Heart right ventricle (tissue), 16 donors: ENCODE measurements at regions not wholly inside any gene's neighbourhood (a gene's known extent, or its start where the extent isn't known, plus 50 kb on each side); places are given as distances from the start of the nearest gene placed in this dataset.
"Not testable (repeated sequence)": the region's sequence is repeated elsewhere in the genome, so short reads cannot be mapped to it uniquely, and the experiment has no call there.

ENCODE experiments used
- ATAC-seq, 8 donors: fragments of 200-7000 bp; cut with Tn5 transposase; one replicate each; pipeline ENCODE4 v1.9.1; 2020; ENCODE audit warnings: mild to moderate bottlenecking in 8 of 8, moderate library complexity in 8 of 8, moderate number of reproducible peaks in 1 of 8
- DNase-seq, 2 donors: peaks; one replicate each; pipeline ENCODE4 v3.0.0-alpha.2; 2020
- H3K27ac ChIP-seq, 10 donors: fragments of 200-600 bp; sonication (generic) in 2 of 10; one replicate each; pipeline versions ENCODE4 v1.5.0 to v1.8.0; 2020 to 2022; ENCODE audit warnings: mild to moderate bottlenecking in 3 of 10
- H3K27me3 ChIP-seq, 7 donors: fragments of 200-600 bp; one replicate each; pipeline ENCODE4 v1.8.0; 2021 to 2022; ENCODE audit warnings: mild to moderate bottlenecking in 2 of 7
- H3K36me3 ChIP-seq, 9 donors: fragments of 200-600 bp; sonication (generic) in 1 of 9; one replicate each; pipeline versions ENCODE4 v1.5.0 to v1.8.0; 2020 to 2022; ENCODE audit warnings: mild to moderate bottlenecking in 2 of 9
- H3K4me1 ChIP-seq, 9 donors: fragments of 200-600 bp; sonication (generic) in 1 of 9; one replicate each; pipeline versions ENCODE4 v1.5.0 to v1.8.0; 2020 to 2022; ENCODE audit warnings: mild to moderate bottlenecking in 4 of 9
- H3K4me3 ChIP-seq, 10 donors: fragments of 200-600 bp; sonication (generic) in 2 of 10; one replicate each; pipeline versions ENCODE4 v1.5.0 to v1.8.0; 2020 to 2022; ENCODE audit warnings: mild to moderate bottlenecking in 7 of 10, moderate library complexity in 2 of 10
- H3K9me3 ChIP-seq, 11 donors: fragments of 200-600 bp in 10 of 11; sonication (generic) in 2 of 11; one replicate each; pipeline versions ENCODE4 v1.5.0 to v1.8.0; 2013 to 2022; ENCODE audit warnings: mild to moderate bottlenecking in 2 of 11, control low read depth in 1 of 11, moderate library complexity in 1 of 11
- WGBS, 2 donors: extraction: QIAGEN DNeasy Blood & Tissue Kit; methylation state at CpG; one replicate each; pipeline ENCODE4 v1.1.7; 2013; ENCODE audit warnings: inconsistent platforms in 1 of 2; 5-methylcytosine and 5-hydroxymethylcytosine counted together
- intact Hi-C, 10 donors: fragments of 100-400 bp; cut with DNase I; formaldehyde crosslinking; loops; one replicate each; pipeline versions ENCODE4 v1.11.1 to v1.14.2; 2022
- TF ChIP-seq, protein P1 (sequence below), 9 donors: fragments of 200-600 bp; sonication (generic) in 2 of 9; IDR thresholded peaks; one replicate each; pipeline versions ENCODE4 v1.5.0 to v1.8.0; 2021 to 2022; ENCODE audit warnings: antibody characterized with exemption in 9 of 9, mild to moderate bottlenecking in 5 of 9, moderate library complexity in 1 of 9
- donor health status: Arrhythmogenic right ventricular cardiomyopathy.
- donor health status: ischemic (EF 13 %, LVEDD 7.1; RV severe dilation, severe dysfunction).
- donor health status: healthy with polysubstance abuse.
- donor health status: DM: no; HTN: yes; CAD: no.
- donor health status: DM: no; HTN: no; CAD: no.
- donor health status: ischemic (EF 25% LVEDD 6.9; RV normal size, moderate dysfunction).
- donor health status: ischemic (EF 25% LVEDD 5.7; RV mildly dilated, moderate dysfunction).
- donor health status: healthy.
- donor health status: DM: yes; HTN: yes; CAD: no.
- donor health status: Ischemic cardiomyopathy.
- donor health status: ischemic (EF 35%, LVEDD 5.7; RV mildly dilated, moderate dysfunction).
- donor health status: nonischemic (EF 11% LVEDD 7.7; RV severe dilation, severe dysfunction).
- donor health status: DM: yes; HTN: yes; CAD: no.
- donor health status: PGD.
- donor health status: ischemic (EF 29% LVEDD 5.4; RV normal size, mild dysfunction).
- donor health status: nonischemic (EF 23%, LVEDD 6.1; RV moderate dilation, normal function).

DNA sequence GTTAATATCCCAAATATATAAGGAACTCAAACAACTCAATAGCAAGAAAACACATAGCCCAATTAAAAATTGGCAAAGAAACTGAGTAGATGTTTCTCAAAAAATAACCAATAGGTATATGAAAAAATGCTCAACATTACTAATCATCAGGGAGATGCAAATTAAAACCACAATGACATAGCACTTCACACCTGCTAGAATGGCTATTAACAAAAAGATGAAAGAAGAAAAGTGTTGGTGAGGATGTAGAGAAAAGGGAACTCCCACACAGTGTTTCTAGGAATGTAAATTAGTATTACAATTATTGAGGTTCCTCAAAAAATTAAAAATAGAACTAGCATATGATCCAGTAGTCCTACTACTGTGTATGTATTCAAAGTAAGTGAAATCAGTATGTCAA is 1212.8 kb downstream of the DIAPH3 start:
- Histone ChIP-seq H3K9me3 (peaks cover 0 to 38% (median 13%) of the 10 kb centered on the region in 11 donors), H3K4me3 (no peak overlapping the region), H3K27me3 (no peaks in the 10 kb centered on the region), H3K4me1 (no peaks in the 10 kb centered on the region), H3K36me3 (no peaks in the 10 kb centered on the region), H3K27ac (no peak overlapping the region)
- intact Hi-C loops, result no loop called here
- DNase-seq, result no peak
- no peak for ATAC-seq
- TF ChIP-seq, protein P1, sequence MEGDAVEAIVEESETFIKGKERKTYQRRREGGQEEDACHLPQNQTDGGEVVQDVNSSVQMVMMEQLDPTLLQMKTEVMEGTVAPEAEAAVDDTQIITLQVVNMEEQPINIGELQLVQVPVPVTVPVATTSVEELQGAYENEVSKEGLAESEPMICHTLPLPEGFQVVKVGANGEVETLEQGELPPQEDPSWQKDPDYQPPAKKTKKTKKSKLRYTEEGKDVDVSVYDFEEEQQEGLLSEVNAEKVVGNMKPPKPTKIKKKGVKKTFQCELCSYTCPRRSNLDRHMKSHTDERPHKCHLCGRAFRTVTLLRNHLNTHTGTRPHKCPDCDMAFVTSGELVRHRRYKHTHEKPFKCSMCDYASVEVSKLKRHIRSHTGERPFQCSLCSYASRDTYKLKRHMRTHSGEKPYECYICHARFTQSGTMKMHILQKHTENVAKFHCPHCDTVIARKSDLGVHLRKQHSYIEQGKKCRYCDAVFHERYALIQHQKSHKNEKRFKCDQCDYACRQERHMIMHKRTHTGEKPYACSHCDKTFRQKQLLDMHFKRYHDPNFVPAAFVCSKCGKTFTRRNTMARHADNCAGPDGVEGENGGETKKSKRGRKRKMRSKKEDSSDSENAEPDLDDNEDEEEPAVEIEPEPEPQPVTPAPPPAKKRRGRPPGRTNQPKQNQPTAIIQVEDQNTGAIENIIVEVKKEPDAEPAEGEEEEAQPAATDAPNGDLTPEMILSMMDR (IDR thresholded peaks at IDR 0.05), result no peak

DNA sequence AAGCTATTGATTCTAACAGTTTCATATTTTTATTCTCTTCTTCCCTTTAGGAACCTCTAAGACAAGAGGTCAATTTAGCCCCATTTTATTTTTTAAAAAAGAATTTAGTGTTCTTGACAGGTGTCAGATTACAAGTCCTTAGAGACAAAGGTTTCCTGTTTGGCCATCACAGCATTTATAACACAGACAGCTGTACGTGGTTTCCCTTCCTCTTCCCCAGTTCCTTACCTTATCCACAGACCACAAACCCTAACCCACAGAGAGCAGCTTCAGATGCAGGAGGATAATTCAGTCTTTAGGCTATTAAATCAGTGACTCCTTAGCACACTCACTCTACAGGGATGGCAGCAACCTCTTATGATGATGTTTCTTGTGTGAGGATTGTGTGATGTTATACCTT is 1210.1 kb downstream of the DIAPH3 start:
- ATAC-seq, result no peak

DNA sequence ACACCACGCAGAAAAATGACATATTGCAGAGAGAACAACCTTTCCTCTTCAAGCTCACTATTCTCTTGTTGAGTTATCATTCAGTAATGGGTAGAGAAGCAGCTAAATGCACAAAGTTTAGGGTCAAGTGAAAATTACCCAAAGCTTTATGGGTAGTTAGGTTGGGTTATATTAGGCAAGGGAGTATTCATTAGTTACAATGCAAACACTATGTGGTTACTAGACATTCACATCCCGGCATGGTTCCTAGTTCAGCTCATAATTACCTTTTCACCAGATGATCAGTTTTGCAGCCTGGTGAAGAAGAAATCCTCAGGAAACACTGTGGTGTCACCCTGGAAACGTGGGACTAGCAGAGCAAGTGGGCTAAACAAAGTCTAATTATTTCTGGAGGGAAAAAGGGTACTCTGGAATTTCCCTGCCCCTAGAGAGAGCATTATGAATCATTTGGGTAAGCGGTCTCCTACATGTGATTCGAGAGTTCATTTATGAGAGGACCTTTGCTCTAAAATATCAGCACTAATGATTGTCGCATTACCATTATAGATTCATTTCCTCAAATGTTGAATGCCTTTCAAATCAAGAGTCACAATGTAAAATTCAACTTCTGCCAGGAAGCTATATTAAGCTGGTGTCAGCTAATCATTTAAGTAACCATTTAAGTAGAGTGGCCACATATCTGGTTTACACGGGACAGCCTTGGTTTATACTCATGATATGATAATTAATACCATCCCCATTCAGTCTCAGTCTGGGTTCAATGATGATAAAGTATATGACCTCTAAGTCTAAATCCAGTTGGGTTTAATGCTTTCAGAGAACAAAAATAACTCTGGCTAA is 1208.0 kb downstream of the DIAPH3 start:
- Histone ChIP-seq H3K27ac (no peak overlapping the region), H3K4me1 (peaks cover 0 to 3% (median 0%) of the 10 kb centered on the region in 9 donors), H3K36me3 (no peaks in the 10 kb centered on the region), H3K4me3 (no peak overlapping the region), H3K9me3 (peaks cover 0 to 9% (median 0%) of the 10 kb centered on the region in 11 donors), H3K27me3 (no peaks in the 10 kb centered on the region)
- ATAC-seq, result no peak
- TF ChIP-seq, protein P1 (IDR thresholded peaks at IDR 0.05), result no peak
- intact Hi-C loops, result no loop called here
- DNase-seq, result no peak
- 76 to 77% methylated on average over 7 of the region's 7 CpGs for WGBS, 2 donors

More for the DNA sequence above, 1210.1 kb downstream of the DIAPH3 start:
- no peak overlapping the region for H3K27ac ChIP-seq
- H3K36me3 ChIP-seq, result no peaks in the 10 kb centered on the region
- H3K27me3 ChIP-seq, result no peaks in the 10 kb centered on the region
- H3K9me3 ChIP-seq, result peaks cover 0 to 30% (median 13%) of the 10 kb centered on the region in 11 donors
- no peak overlapping the region for H3K4me3 ChIP-seq
- intact Hi-C loops, result no loop called here
- TF ChIP-seq, protein P1 (IDR thresholded peaks at IDR 0.05), result no peak
- H3K4me1 ChIP-seq, result peaks cover 0 to 3% (median 0%) of the 10 kb centered on the region in 9 donors
- WGBS, 2 donors, result 30 to 55% methylated on average over 1 of the region's 1 CpG
- DNase-seq, result no peak

DNA sequence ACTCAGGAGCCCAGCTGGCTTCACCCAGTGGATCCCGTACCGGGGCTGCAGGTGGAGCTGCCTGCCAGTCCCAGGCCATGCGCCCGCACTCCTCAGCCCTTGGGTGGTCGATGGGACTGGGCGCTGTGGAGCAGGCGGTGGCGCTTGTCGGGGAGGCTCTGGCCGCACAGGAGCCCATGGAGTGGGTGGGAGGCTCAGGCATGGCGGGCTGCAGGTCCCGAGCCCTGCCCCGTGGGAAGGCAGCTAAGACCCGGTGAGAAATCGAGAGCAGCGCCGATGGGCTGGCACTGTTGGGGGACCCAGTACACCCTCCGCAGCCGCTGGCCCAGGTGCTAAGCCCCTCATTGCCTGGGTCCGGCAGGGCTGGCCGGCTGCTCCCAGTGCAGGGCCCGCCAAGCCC is 1205.6 kb downstream of the DIAPH3 start:
- H3K27ac ChIP-seq, H3K4me3 ChIP-seq, H3K9me3 ChIP-seq, DNase-seq, H3K27me3 ChIP-seq, H3K4me1 ChIP-seq, H3K36me3 ChIP-seq, intact Hi-C loops, ATAC-seq: not testable (repeated sequence)
- WGBS, 2 donors, result 94 to 96% methylated on average over 22 of the region's 22 CpGs

DNA sequence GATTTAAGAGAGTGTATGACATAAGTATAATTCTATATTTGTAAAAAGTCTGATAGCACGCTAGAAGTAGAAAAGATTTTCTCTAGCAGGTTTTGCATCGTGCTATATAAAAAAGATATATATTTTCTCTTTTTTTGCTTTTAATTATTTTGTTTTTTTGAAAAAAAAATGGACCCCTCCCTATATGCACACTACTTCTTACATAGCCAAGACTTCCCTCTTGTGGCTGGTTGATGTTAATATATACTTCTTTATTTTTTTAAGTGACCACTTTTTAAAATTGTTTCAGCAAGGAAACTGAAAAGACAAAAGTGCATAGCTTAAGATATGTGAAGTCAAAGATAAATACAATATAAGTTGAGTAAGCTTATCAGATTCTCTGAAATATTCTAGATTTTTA is 1202.8 kb downstream of the DIAPH3 start:
- intact Hi-C loops, result loop anchor here in 1 of 10 donors (10.0 kb wide), 1 partner anchor 1036 kb away; no protein-coding TSS in a partner anchor
- TF ChIP-seq, protein P1 (IDR thresholded peaks at IDR 0.05), result peak in 7 of 9 donors; percentile 25 to 53 (median 39)
- H3K4me3 ChIP-seq, result no peak overlapping the region
- no peak for DNase-seq
- H3K27ac ChIP-seq, result no peak overlapping the region
- WGBS, 2 donors, result 53 to 73% methylated on average over 2 of the region's 2 CpGs
- peaks cover 0 to 3% (median 0%) of the 10 kb centered on the region in 9 donors for H3K4me1 ChIP-seq
- H3K9me3 ChIP-seq, result no peaks in the 10 kb centered on the region
- no peaks in the 10 kb centered on the region for H3K27me3 ChIP-seq
- H3K36me3 ChIP-seq, result no peaks in the 10 kb centered on the region
- no peak for ATAC-seq
